ENCODE measurements at regions not wholly inside any gene's neighbourhood (a gene's known extent, or its start where the extent isn't known, plus 50 kb on each side); places are given as distances from the start of the nearest gene placed in this dataset.
A peak's percentile ranks its signal among the peaks of the same experiment; 100 is the strongest.
"Not testable (repeated sequence)": the region's sequence is repeated elsewhere in the genome, so short reads cannot be mapped to it uniquely, and the experiment has no call there.

DNA sequence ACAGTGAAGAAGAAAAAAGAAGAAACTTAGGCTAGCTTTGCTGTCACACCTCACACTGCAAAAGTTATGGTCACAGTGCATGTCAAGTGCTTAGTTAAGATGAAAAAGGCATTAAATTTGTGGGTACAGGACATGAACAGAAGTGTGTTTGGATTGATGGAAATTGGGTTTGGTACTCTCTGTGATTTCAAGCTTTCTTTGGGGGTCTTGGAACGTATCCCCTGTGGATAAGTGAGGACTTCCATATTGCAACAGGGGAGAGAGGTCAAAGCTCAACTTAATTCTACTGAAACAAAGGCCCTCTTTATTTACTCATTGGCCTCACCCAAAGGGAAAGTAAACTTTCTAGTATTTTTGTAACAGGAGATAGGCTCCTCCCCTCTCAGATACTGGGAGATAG is 138.3 kb upstream of the FUT9 start:
- ATAC-seq = no peak

DNA sequence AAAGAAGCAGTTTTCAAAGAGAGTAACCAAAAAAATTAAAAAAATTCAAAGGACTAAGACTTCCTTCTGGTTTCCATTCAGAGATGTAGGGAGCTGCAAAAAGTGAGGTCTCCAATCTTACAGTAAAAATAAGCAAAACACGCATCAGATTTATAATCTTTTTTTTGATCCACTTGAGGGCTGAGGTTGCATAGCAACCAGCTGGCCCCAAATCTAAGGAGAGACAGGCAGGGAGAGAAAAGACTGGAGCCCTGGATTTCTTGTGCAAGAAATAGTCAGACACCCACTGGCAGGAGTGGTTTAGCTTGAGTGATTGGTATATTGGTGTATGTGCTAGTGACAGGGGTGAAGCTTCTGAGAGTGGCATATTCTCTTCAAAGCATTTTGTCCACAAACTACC is 135.9 kb upstream of the FUT9 start:
- no peak for DNase-seq (ENCODE audit: low spot score in 2 of 2)
- Mint-ChIP-seq H3K27ac (no peak overlapping the region), H3K4me1 (no peaks in the 10 kb centered on the region), H3K9me3 (no peaks in the 10 kb centered on the region), H3K4me3 (no peak overlapping the region), H3K36me3 (no peaks in the 10 kb centered on the region)
- ATAC-seq = peak; percentile 8

More for the DNA sequence above, 138.3 kb upstream of the FUT9 start:
- Mint-ChIP-seq H3K36me3 (no peaks in the 10 kb centered on the region), H3K27ac (no peak overlapping the region), H3K4me1 (no peaks in the 10 kb centered on the region), H3K4me3 (no peak overlapping the region), H3K9me3 (no peaks in the 10 kb centered on the region)
- DNase-seq (ENCODE audit: low spot score in 2 of 2) = no peak

GRCh38 chr6:95882371-95882770 is 133.4 kb upstream of the FUT9 start:
- DNase-seq (ENCODE audit: low spot score in 2 of 2) (no peak), ATAC-seq (no peak)
- H3K27ac Mint-ChIP-seq = no peak overlapping the region
- no peaks in the 10 kb centered on the region for H3K4me1 Mint-ChIP-seq
- no peaks in the 10 kb centered on the region for H3K36me3 Mint-ChIP-seq
- no peaks in the 10 kb centered on the region for H3K9me3 Mint-ChIP-seq
- no peak overlapping the region for H3K4me3 Mint-ChIP-seq

GRCh38 chr6:95888711-95889110 is 127.1 kb upstream of the FUT9 start:
- H3K9me3 Mint-ChIP-seq; DNase-seq (ENCODE audit: low spot score in 2 of 2); ATAC-seq; H3K4me3 Mint-ChIP-seq; H3K4me1 Mint-ChIP-seq; H3K27ac Mint-ChIP-seq; H3K36me3 Mint-ChIP-seq: not testable (repeated sequence)

DNA sequence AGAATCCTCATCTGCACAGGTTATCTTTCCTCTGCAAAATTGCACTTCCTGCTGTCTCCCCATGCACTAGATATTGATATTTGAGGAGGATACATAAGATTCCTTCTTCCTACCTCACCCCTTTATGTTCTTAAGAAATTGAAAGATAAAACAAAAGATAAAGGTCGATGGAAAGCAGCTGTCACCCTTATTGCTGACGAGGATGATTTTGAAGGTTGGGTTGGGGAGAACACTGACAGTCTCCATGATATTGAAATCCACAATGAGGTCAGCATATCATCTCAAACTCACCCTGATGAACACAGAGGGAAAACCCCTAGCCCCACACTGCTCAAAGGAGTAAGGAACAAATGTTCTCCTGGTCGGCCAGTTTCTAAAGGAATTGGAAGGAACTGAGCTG is 110.6 kb upstream of the FUT9 start:
- peaks cover 3% of the 10 kb centered on the region for H3K9me3 Mint-ChIP-seq
- DNase-seq (ENCODE audit: low spot score in 2 of 2) (no peak), ATAC-seq (no peak)
- no peaks in the 10 kb centered on the region for H3K36me3 Mint-ChIP-seq
- no peaks in the 10 kb centered on the region for H3K4me1 Mint-ChIP-seq
- no peak overlapping the region for H3K4me3 Mint-ChIP-seq
- H3K27ac Mint-ChIP-seq = no peak overlapping the region

DNA sequence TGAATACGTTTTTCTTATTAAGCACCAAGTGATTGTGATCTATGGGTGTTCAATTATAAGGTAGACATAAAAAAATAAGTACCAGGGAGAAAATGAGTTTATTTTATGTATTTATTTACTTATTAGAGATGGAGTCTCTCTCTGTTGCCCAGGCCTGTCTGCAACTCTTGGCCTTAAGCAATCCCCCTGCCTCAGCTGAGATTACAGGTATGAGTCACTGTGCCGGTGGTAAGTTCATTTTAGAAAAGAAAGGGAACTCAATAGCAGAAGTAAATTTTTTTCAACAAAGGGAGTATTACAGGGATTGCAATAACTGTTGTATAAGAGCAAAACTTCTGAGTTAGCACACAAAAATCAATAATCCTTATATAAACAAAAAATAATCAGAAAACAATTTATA is 98.7 kb upstream of the FUT9 start:
- DNase-seq (ENCODE audit: low spot score in 2 of 2) = no peak
- no peak overlapping the region for H3K4me3 Mint-ChIP-seq
- no peaks in the 10 kb centered on the region for H3K4me1 Mint-ChIP-seq
- no peaks in the 10 kb centered on the region for H3K36me3 Mint-ChIP-seq
- ATAC-seq = no peak
- H3K9me3 Mint-ChIP-seq = no peaks in the 10 kb centered on the region
- no peak overlapping the region for H3K27ac Mint-ChIP-seq

DNA sequence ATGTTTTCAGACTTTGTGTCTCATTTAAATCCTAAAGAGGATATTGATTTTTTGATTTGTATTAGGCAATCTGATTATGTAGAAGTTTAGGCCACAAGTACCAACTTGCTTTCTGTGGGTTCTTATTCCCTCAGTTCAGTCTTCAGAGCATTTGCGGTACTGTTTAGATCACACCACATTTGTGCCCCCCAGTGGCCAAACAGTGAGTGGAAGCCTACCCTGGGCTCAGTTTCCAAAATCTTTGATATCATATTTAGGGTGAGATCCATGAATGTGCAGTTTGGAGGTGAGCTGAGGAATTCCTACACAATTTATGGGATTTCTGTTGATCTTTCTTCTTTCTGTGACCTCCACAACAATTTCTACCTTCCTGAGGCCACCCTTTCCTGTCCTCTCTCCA is 92.3 kb upstream of the FUT9 start:
- Mint-ChIP-seq H3K4me1 (no peaks in the 10 kb centered on the region), H3K27ac (no peak overlapping the region)

GRCh38 chr6:95935736-95936135 is 80.0 kb upstream of the FUT9 start:
- Mint-ChIP-seq H3K4me1 (no peaks in the 10 kb centered on the region), H3K4me3 (no peak overlapping the region), H3K9me3 (no peaks in the 10 kb centered on the region), H3K36me3 (no peaks in the 10 kb centered on the region), H3K27ac (no peak overlapping the region)
- ATAC-seq = no peak
- DNase-seq (ENCODE audit: low spot score in 2 of 2) = no peak

More for the DNA sequence above, 92.3 kb upstream of the FUT9 start:
- no peak for DNase-seq (ENCODE audit: low spot score in 2 of 2)
- Mint-ChIP-seq H3K36me3 (no peaks in the 10 kb centered on the region), H3K4me3 (no peak overlapping the region), H3K9me3 (no peaks in the 10 kb centered on the region)
- ATAC-seq = no peak

DNA sequence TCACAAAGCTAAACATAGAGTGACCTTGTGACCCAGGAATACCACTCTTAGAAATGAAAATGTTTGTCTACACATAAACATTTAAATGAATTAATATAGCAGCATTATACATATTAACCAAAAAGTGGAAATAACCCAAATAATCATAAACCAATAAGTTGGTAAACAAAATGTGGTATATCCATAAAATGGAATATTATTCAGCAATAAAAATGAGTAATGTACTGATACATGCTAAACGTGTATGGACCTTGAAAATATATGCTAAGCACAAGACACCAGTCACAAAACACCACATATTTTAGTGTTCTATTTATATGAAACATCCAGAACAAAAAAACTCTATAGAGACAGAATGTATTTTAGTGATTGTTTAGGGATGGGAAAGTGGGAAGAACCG is 68.9 kb upstream of the FUT9 start:
- DNase-seq (ENCODE audit: low spot score in 2 of 2) (no peak), ATAC-seq (no peak)
- Mint-ChIP-seq H3K36me3 (no peaks in the 10 kb centered on the region), H3K27ac (no peak overlapping the region), H3K4me3 (no peak overlapping the region), H3K4me1 (no peaks in the 10 kb centered on the region), H3K9me3 (peaks cover 3% of the 10 kb centered on the region)

DNA sequence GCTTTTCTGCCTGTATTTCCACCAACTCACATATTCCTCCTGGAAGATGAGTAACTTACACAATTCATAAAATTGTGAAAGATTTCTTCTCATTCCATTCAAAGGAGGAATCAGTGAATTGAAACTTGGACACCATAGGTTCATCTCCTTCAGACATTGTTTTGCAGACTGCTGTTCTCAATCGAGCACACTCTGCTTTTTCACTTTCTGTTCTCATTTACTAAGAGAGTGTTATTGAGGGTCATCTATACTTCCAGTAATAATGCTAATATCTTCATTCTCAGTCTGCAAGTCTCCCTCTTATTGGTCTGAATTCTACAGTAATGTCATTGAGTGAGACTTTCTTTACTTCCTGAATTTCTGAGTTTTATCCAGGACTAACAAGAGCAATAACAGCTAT is 67.5 kb upstream of the FUT9 start:
- Mint-ChIP-seq H3K27ac (no peak overlapping the region), H3K4me1 (no peaks in the 10 kb centered on the region), H3K9me3 (peaks cover 5% of the 10 kb centered on the region), H3K36me3 (no peaks in the 10 kb centered on the region), H3K4me3 (no peak overlapping the region)
- ATAC-seq = no peak
- DNase-seq (ENCODE audit: low spot score in 2 of 2) = no peak

DNA sequence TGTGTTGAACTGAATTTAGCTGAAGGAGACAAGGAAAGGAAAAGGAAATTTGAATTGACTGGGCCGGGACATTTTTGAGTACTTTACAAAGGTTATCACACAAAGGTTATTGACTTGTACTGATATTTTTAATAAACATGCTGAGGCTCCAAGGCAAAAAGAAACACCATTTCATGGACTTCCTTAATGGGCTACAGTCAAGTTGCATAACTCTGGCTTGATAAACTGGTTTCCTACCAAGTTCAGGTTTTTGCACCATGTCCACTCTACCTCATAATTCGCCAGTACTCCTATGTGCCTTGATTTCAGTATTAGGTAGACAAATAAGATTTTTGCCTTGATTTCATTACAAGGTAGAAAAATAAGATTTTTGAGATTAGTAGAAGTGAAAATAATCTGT is 65.8 kb upstream of the FUT9 start:
- H3K9me3 Mint-ChIP-seq = peaks cover 7% of the 10 kb centered on the region

DNA sequence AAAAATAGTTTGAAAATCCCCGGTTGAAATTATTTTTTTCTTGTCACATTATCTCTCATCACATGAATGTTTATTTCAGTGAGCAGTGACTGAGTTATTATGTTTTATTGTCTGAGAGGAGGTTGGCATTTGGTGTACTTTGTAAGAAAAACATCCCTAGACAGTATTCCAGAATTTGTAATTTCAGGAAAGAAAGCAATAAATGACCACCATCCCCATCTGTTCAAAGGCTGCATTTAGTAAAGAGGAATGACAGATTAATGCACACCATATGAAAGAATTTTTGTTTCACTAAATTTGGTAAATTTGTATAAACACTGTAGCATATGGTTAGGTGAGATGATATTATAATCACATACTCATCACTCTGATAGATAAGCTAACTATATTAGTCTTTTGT is 57.1 kb upstream of the FUT9 start:
- DNase-seq (ENCODE audit: low spot score in 2 of 2) (no peak), ATAC-seq (no peak)
- Mint-ChIP-seq H3K36me3 (no peaks in the 10 kb centered on the region), H3K4me3 (no peak overlapping the region), H3K9me3 (peaks cover 3% of the 10 kb centered on the region), H3K4me1 (no peaks in the 10 kb centered on the region), H3K27ac (no peak overlapping the region)

More for the DNA sequence above, 65.8 kb upstream of the FUT9 start:
- ATAC-seq = no peak
- H3K4me1 Mint-ChIP-seq = no peaks in the 10 kb centered on the region
- no peak overlapping the region for H3K4me3 Mint-ChIP-seq
- no peak overlapping the region for H3K27ac Mint-ChIP-seq
- no peak for DNase-seq (ENCODE audit: low spot score in 2 of 2)
- H3K36me3 Mint-ChIP-seq = no peaks in the 10 kb centered on the region

DNA sequence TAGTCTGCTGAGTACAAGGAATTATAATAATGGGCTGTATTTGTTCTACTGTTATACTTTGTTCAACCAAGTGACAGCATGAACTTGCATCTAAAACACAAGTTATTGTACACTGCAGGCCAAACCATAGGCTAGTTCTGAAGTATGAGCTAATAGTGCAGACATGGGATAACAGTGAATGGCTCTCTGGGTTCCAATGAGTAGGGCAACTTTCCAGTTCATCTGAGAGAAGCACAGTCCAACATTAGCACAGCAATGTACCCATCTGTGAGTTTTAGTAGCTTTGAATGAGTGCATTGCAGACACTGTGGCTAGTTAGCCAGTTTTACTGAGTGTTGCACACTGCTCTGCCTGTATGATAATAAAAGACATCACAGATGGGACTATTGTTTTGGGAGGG is 56.5 kb upstream of the FUT9 start:
- ATAC-seq (no peak), DNase-seq (ENCODE audit: low spot score in 2 of 2) (no peak)
- Mint-ChIP-seq H3K9me3 (peaks cover 6% of the 10 kb centered on the region), H3K4me1 (no peaks in the 10 kb centered on the region), H3K36me3 (no peaks in the 10 kb centered on the region), H3K4me3 (no peak overlapping the region), H3K27ac (no peak overlapping the region)

Measured in stimulated activated effector memory CD8-positive, alpha-beta T cell treated with anti-CD3 and anti-CD28 coated beads, Interleukin-12 subunit alpha, Interleukin-12 subunit beta, amount 100 ng/mL, for 72 hours (primary cell).